ENCODE measurements at regions not wholly inside any gene's neighbourhood (a gene's known extent, or its start where the extent isn't known, plus 50 kb on each side); places are given as distances from the start of the nearest gene placed in this dataset.

GRCh38 chr1:219798283-219799030 lies 129.9 kb downstream of the SLC30A10 start:
- no peak for DNase-seq

DNA sequence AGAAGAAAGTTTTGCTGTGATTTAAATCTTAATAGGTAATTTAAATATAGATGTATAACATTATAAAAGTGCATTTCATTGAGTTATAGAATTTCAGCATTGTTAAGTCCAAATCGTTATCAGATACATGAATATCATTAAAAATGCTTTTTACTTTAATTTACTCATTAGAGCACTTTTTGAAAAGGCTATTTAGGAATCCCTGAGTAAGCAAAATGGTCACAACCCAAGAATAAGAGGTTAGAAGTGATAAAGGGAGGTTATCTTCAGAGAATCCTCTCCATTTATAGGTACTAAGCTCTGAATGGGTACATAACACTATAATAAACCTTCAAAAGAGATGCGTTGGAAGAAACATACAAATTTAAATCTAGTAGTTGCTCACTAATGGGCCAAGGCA lies 130.7 kb downstream of the SLC30A10 start:
- DNase-seq, result no peak

GRCh38 chr1:219797009-219797408 lies 131.3 kb downstream of the SLC30A10 start:
- no peak for DNase-seq

DNA sequence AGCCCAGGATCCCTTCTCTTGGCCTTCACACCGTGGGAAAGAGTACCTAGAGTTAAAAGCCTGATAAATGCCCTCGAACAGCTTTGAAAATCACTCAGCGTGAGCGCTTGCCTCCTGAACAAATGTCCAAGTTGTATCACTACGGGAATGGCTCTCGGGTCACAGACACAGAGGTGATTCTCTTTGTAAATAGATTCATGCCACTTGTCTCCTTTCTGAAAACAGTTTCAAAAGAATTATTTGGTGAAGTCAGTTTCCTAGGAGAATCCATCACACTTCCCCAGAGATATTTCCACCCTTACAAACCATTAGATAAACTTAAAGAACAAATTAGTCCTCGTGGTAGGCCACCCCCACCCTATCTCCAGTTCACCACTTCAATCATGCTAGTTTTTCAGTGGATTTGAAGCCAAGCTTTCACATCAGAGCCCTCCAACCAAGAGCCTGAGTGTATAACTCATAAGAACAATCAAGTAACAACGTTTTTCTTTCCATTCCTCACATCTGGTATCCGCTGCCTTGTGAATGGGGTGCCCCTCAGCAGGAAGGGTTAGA lies 132.9 kb downstream of the SLC30A10 start:
- DNase-seq, result no peak

GRCh38 chr1:219794085-219794743 lies 134.1 kb downstream of the SLC30A10 start:
- no peak for DNase-seq

- DNase-seq, result no peak
Measured at GRCh38 chr1:219792337-219793021, 135.9 kb downstream of the SLC30A10 start.

GRCh38 chr1:219791766-219792165 lies 136.6 kb downstream of the SLC30A10 start:
- no peak for DNase-seq

DNA sequence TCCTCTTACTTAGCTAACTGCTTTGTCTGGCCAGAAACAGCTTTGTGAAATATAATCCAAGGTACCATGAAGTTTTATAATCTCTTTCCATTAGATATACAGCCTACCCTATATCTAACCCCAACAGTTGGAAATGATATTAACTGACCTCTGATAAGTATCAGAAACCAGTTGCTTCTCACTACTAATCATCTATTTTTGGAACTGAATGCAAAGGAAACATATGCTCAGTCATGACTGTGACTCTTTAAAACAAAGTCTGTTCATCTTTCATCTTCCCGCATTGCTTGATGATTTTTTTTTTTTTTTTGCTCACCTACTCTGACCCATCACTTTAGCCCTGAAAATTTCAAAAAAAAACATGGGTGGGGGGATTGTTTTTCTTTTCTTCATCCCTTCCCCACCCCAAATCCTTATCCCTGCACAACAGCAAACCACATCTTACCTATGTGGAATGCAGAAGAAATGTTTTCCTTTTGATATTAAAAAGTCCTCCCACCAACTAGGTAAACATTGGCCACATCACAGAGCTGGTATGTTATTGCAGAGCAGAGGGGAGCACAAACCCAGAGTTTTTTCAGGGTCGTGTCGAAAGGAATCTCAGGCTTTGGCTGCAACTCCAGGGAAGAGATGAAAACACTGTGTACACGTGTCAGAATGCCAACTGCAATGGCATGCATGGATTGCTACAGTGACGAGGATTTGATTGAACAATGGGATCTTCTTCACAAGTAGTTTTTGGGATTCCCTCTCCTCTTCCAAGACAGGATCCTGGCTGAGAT lies 137.3 kb downstream of the SLC30A10 start:
- DNase-seq, result no peak

DNA sequence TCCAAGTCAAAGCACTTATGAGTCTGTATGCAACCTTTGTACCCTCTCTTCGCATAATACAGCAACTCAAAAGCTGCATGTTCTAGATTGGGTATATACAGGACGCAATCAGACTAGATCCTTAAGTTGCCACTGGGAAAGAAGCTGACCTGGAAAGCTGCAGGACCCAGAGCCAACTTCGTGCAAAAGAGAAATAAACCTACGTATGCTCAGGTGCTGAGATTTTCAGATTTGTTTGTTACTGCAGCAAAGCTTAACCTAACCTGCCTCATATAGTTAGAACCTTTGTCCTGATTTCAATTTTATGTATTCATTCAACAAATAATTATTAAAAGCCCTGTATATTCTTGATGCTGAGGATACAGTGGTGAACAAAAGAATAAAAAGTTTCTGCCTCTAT lies 139.7 kb downstream of the SLC30A10 start:
- DNase-seq, result no peak

GRCh38 chr1:219788091-219788490 lies 140.3 kb downstream of the SLC30A10 start:
- DNase-seq, result no peak

DNA sequence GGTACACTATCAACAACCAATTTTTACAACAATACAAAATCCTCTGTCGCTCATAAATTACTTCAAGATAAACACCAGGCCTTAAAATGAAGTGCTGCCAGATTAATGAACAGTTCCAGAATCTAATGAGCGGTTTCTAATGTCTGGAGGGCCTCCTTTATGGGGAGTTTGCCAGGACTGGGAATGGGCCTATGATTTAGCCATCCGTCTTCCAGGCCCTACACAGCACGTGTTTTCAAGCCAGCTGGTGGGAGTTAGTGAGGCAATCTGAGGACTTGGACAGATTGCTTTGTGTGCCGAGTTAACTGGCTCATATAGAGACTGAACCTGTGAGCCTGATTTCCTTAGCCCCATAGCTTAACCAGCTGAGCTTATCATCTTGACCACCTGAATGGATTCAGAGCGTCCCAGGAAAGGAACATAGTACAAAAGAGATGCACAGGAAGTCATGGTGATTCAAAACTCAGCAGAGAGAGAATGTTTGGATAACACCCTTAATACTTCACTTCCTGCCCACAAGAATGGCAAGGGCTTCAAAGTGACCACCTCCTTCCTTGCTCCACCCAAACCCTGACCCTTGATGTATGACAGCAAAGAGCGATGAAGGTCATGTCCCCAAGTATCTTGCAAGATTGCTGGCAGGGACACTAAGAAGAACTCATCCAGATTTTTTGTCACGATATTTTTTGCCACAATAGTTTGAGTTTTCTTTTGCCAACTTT lies 143.5 kb downstream of the SLC30A10 start:
- DNase-seq, result no peak

DNA sequence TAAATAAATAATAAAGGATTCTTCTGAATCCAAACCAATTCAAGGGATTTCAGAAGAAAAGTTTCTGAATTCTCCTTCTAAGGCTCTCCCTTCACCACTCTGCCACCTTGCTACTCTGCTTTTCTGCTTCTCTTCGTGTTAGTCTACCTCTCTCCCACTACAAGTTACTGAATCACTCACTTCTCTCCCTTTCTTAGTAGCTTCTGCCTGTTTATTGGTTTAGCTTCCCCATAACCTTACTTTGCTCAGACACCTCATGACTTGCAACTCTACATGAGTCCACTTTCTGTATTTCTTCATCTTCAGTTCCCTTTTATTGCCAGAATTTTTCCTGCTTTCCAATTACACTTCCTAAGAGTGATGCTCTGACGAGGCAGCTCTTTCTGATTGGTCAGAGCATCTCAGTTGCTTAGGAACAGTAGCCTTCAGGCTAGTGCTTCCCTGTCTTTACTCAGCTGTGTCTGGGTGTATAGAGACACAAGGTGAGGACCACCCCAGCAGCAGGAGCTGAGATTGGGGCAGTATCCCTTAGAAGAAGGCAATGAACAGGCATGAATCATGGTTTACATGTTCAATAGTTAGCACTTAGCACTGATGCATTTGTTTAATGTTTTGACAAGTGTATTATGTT lies 144.6 kb downstream of the SLC30A10 start:
- no peak for DNase-seq

- no peak for DNase-seq
Measured at GRCh38 chr1:219782929-219783328, 145.4 kb downstream of the SLC30A10 start.

DNA sequence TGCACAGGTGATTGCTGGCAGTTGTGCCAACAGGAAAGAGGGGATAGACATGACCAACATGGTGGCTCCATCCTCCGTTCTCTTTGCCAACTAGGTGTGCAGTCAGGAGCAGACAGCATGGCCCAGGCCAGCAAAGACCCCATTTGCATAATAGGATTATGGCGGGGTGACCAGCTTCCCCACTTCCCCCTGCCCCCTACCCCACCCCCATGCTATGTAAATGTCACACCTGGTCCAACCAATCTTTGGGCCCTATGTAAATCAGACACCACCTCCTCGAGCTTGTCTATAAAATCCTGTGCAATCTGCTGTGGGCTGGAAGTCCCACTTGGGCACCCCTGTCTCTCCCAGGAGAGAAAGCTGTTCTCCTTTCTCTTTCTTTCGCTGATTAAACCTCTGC lies 146.0 kb downstream of the SLC30A10 start:
- DNase-seq, result no peak

GRCh38 chr1:219781491-219781890 lies 146.9 kb downstream of the SLC30A10 start:
- no peak for DNase-seq

DNA sequence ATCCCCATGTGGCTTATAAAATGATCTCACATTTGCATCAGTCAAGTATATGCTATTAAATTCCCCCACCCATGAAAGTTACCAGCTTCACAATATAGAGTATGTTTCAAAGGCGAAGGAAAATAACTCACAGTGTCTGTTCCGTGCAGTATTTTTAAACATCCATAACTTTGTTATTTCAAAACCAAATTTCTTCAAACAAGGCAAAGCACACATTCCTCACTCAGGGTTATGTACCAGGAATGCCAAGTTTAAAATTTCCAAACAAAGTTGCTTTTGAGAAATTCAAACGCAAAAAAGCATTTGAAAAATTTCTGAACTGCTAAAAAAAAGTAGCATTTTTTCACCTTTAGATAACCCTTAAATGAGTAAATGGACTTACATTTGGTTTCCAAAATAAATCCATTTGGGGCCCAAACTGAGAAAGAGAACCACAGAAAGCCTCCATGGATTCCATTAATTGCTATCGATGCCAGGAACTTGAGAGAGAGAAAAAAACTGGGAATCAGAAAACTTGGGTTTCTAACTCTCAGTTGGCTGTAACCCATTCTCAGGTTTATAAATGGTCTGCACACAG lies 149.5 kb downstream of the SLC30A10 start:
- DNase-seq, result no peak

GRCh38 chr1:219778110-219778509 lies 150.2 kb downstream of the SLC30A10 start:
- no peak for DNase-seq

DNA sequence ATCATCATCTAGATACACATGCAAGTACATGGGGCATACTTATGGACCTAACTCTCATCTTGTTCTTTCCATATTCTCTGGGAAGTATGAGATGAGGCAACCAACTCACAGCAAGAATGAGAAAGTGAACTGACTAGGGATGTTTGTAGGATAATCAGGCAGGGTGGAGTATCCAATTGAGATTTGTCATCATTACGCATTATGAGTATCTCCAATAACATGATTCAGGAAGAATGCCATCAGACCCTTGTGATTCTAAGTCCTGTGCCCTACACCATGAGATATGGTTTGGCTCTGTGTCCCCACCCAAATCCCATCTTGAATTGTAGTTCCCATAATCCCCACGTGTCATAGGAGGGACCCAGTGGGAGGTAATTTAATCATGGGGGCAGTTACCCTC lies 154.0 kb downstream of the SLC30A10 start:
- no peak for DNase-seq

GRCh38 chr1:219773775-219774174 lies 154.6 kb downstream of the SLC30A10 start:
- no peak for DNase-seq

- no peak for DNase-seq
Measured at GRCh38 chr1:219773110-219773509, 155.2 kb downstream of the SLC30A10 start.

- no peak for DNase-seq
Measured at GRCh38 chr1:219772265-219773036, 155.9 kb downstream of the SLC30A10 start.

All from DMS79 (cell line).